Fibroblast of lung (primary cell): ENCODE measurements at regions not wholly inside any gene's neighbourhood (a gene's known extent, or its start where the extent isn't known, plus 50 kb on each side); places are given as distances from the start of the nearest gene placed in this dataset.

ENCODE experiments used
- DNase-seq, 2 donors: peaks; one replicate each; pipeline versions ENCODE4 v3.0.0 to v3.0.0-alpha.2; 2010; ENCODE audit warnings: low read depth in 2 of 2
- H2AFZ ChIP-seq: 2 replicates; pipeline ENCODE4 v1.5.1; 2012; ENCODE audit warnings: low read length, control low read depth, inconsistent platforms
- H3K27ac ChIP-seq: 2 replicates; pipeline ENCODE4 v1.5.1; 2011; ENCODE audit warnings: low read length, control low read depth; ENCODE audit not compliant: insufficient read depth
- H3K27me3 ChIP-seq: 2 replicates; pipeline ENCODE4 v1.5.1; 2011; ENCODE audit warnings: mild to moderate bottlenecking, low read length; ENCODE audit not compliant: control insufficient read depth, insufficient read depth
- H3K36me3 ChIP-seq: 2 replicates; pipeline ENCODE4 v1.5.1; 2011; ENCODE audit warnings: low read length; ENCODE audit not compliant: control insufficient read depth, insufficient read depth
- H3K4me1 ChIP-seq: 2 replicates; pipeline ENCODE4 v1.5.1; 2011; ENCODE audit warnings: low read length; ENCODE audit not compliant: control insufficient read depth, insufficient read depth; ENCODE audit errors: extremely low read depth
- H3K4me2 ChIP-seq: 2 replicates; pipeline ENCODE4 v1.5.1; 2011; ENCODE audit warnings: low read length, control low read depth; ENCODE audit not compliant: insufficient read depth; ENCODE audit errors: extremely low read depth
- H3K4me3 ChIP-seq, 4 experiments: fragments of 200-600 bp in 1 of 4; sonication (generic) in 1 of 4; replicated peaks in 1 of 4; 2 replicates each; pipeline ENCODE4 v1.5.1; 2011 to 2016; ENCODE audit warnings: low read length in 4 of 4, low read depth in 3 of 4, mild to moderate bottlenecking in 3 of 4, control low read depth in 2 of 4, inconsistent platforms in 1 of 4, mixed read lengths in 1 of 4; ENCODE audit not compliant: insufficient read depth in 1 of 4; ENCODE audit errors: control extremely low read depth in 1 of 4
- H3K79me2 ChIP-seq: 2 replicates; pipeline ENCODE4 v1.5.1; 2012; ENCODE audit warnings: mild to moderate bottlenecking, low read length, inconsistent platforms; ENCODE audit not compliant: control insufficient read depth, insufficient read depth
- H3K9ac ChIP-seq: 2 replicates; pipeline ENCODE4 v1.5.1; 2011; ENCODE audit warnings: mild to moderate bottlenecking, low read length, control low read depth; ENCODE audit not compliant: insufficient read depth
- H3K9me3 ChIP-seq: 2 replicates; pipeline ENCODE4 v1.5.1; 2012; ENCODE audit warnings: low read depth, low read length; ENCODE audit not compliant: control insufficient read depth, insufficient read depth
- H4K20me1 ChIP-seq: 2 replicates; pipeline ENCODE4 v1.5.1; 2011; ENCODE audit warnings: low read length; ENCODE audit not compliant: control insufficient read depth, insufficient read depth; ENCODE audit errors: extremely low read depth
- EZH2 ChIP-seq: IDR thresholded peaks from 2 replicates; pipeline ENCODE4 v1.5.1; 2012; ENCODE audit warnings: low read length, control low read depth, mild to moderate bottlenecking; ENCODE audit errors: missing control alignments
- TF ChIP-seq, protein P1 (sequence below), 2 donors: IDR thresholded peaks in 1 of 2; conservative IDR thresholded peaks in 1 of 2; 1 replicate in 1 of 2; 2 replicates in 1 of 2; pipeline ENCODE4 v1.5.1; 2011 to 2012; ENCODE audit warnings: low read length in 2 of 2, control low read depth in 1 of 2, inconsistent platforms in 1 of 2, low read depth in 1 of 2, mild to moderate bottlenecking in 1 of 2

DNA sequence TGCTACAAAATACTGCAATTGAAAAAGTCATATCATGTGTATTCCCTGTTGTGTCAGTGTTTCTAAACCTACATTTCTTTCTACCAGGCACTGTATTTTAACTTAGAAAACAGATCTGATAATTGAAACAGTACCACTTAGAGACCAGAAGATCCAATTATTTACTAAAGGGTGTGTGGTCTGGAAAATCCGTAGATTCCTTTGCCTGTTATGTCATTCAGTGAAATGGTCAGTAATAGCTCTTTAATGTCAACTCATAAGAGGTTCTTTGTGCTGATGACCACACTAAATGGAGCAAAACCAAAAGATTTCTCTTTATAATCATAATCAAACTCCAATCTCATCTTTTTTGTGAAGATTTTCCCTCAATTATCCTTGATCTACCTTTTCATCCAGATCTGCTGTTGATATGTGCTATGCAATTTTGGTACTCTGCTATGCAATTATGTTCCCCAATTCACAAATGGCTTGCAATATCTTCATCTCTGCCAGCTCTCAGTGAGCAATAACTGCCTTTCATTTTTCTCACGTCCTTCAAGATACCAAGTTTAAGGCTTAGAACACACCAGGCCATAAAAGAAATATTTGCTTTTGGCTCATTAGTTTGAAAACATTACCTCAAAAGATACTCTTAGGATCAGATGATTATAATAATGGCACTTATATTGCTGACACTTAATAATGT is 165.5 kb downstream of the MOXD1 start:
- Histone ChIP-seq H3K4me3 (no peak overlapping the region), H3K27ac (no peak overlapping the region), H3K79me2 (no peaks in the 10 kb centered on the region), H3K9ac (no peak overlapping the region), H3K4me1 (peaks cover 9% of the 10 kb centered on the region), H3K36me3 (no peaks in the 10 kb centered on the region), H3K27me3 (no peaks in the 10 kb centered on the region), H3K9me3 (no peaks in the 10 kb centered on the region), H4K20me1 (no peaks in the 10 kb centered on the region), H3K4me2 (peak overlapping the region; percentile 59), H2AFZ (no peak overlapping the region)
- no peak for TF ChIP-seq EZH2
- TF ChIP-seq, protein P1, sequence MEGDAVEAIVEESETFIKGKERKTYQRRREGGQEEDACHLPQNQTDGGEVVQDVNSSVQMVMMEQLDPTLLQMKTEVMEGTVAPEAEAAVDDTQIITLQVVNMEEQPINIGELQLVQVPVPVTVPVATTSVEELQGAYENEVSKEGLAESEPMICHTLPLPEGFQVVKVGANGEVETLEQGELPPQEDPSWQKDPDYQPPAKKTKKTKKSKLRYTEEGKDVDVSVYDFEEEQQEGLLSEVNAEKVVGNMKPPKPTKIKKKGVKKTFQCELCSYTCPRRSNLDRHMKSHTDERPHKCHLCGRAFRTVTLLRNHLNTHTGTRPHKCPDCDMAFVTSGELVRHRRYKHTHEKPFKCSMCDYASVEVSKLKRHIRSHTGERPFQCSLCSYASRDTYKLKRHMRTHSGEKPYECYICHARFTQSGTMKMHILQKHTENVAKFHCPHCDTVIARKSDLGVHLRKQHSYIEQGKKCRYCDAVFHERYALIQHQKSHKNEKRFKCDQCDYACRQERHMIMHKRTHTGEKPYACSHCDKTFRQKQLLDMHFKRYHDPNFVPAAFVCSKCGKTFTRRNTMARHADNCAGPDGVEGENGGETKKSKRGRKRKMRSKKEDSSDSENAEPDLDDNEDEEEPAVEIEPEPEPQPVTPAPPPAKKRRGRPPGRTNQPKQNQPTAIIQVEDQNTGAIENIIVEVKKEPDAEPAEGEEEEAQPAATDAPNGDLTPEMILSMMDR (conservative IDR thresholded peaks at IDR 0.05 in 1 of 2, IDR thresholded peaks at IDR 0.05 in 1 of 2; ENCODE audit: low read depth in 1 of 2, low read length in 2 of 2): no peak
- peak in 1 of 2 donors; percentile 38 for DNase-seq

DNA sequence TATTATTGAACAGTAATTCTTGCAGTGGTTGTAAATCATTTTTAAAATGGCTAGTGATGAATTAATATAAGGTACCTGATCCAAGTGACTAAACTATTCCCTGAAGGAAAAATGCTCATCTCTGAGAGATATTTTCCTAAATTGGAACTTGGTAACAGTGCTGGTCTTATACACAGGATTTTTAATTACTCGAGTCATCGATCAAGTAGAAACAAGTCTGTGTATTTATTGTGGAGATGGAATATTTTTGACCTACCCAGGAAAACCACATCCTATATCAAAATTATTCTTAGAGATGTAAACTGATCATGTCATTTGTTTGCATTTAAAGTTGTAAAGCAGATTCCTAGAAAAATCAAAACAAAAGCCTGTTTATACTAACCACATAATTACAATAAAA is 166.9 kb downstream of the MOXD1 start:
- Histone ChIP-seq H3K4me3 (no peak overlapping the region), H4K20me1 (no peaks in the 10 kb centered on the region), H3K9ac (no peak overlapping the region), H3K27me3 (no peaks in the 10 kb centered on the region), H3K9me3 (no peaks in the 10 kb centered on the region), H3K27ac (no peak overlapping the region), H3K79me2 (no peaks in the 10 kb centered on the region), H3K4me2 (no peak overlapping the region), H2AFZ (no peak overlapping the region), H3K36me3 (no peaks in the 10 kb centered on the region), H3K4me1 (peaks cover 9% of the 10 kb centered on the region)
- TF ChIP-seq, protein P1 (conservative IDR thresholded peaks at IDR 0.05 in 1 of 2, IDR thresholded peaks at IDR 0.05 in 1 of 2; ENCODE audit: low read depth in 1 of 2, low read length in 2 of 2): no peak
- TF ChIP-seq EZH2: no peak
- DNase-seq: no peak

DNA sequence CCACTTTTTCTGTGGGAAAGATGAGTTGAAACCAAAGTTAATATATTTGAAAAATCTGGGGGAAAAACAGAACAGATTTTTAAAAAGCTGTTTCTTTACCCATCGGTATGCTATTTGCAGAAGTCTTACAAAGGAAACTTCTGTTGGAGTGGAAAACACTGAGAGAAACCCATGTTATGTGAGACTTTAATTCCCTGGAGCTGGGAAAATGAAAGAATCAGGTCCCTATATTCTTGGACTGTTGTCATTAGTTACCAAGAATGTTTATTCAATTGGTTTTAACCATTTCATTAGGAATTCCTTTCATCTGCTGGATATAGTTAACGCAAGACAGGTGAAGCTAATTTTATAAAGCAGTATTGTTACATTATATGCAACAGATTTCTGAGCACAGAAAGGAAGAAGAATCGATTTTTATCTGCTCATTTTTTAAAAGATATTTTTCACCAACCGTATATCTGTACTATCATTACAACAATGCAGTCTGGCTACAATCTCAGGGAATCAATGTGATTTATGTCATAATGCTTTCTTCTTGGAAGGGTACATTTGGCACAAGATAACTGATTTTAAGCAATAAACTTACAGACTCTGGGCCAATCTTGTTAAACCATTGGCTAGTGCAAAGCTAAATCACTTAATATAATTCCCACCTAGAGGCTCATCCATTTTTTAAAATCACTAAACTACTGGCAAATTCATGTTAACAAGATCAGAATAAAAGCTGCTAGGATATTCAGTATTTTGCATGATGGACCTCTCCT is 170.0 kb downstream of the MOXD1 start:
- H3K9ac ChIP-seq: no peak overlapping the region
- no peak overlapping the region for H3K4me3 ChIP-seq
- no peak overlapping the region for H3K27ac ChIP-seq
- no peak for TF ChIP-seq EZH2
- TF ChIP-seq, protein P1 (conservative IDR thresholded peaks at IDR 0.05 in 1 of 2, IDR thresholded peaks at IDR 0.05 in 1 of 2; ENCODE audit: low read depth in 1 of 2, low read length in 2 of 2): no peak
- H3K4me1 ChIP-seq: peaks cover 4% of the 10 kb centered on the region
- H2AFZ ChIP-seq: no peak overlapping the region
- DNase-seq: no peak
- H4K20me1 ChIP-seq: no peaks in the 10 kb centered on the region
- H3K79me2 ChIP-seq: no peaks in the 10 kb centered on the region
- no peaks in the 10 kb centered on the region for H3K36me3 ChIP-seq
- H3K9me3 ChIP-seq: no peaks in the 10 kb centered on the region
- no peaks in the 10 kb centered on the region for H3K27me3 ChIP-seq
- H3K4me2 ChIP-seq: no peak overlapping the region
